ENCODE measurements at regions not wholly inside any gene's neighbourhood (a gene's known extent, or its start where the extent isn't known, plus 50 kb on each side); places are given as distances from the start of the nearest gene placed in this dataset.

DNA sequence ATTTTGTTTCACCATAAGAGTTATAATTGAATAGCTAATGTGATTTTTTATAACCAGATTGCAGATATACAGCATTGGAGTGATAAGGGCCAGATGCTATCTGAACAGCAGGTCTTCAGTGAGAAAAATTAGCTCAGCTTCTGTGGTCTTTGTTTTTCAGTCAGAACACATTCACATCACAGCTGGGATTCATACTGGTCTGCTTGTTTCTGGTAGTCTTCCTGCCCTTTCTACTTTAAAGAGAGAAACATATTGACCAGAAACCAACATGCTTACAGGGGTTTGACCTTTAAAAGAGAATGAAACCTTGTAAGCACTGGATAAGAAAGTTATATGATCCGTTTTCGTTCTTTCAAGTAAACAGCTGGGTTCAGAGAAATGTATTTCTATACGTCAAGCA lies 213.7 kb upstream of the TMPRSS15 start (continued):
- TF ChIP-seq, protein P1, sequence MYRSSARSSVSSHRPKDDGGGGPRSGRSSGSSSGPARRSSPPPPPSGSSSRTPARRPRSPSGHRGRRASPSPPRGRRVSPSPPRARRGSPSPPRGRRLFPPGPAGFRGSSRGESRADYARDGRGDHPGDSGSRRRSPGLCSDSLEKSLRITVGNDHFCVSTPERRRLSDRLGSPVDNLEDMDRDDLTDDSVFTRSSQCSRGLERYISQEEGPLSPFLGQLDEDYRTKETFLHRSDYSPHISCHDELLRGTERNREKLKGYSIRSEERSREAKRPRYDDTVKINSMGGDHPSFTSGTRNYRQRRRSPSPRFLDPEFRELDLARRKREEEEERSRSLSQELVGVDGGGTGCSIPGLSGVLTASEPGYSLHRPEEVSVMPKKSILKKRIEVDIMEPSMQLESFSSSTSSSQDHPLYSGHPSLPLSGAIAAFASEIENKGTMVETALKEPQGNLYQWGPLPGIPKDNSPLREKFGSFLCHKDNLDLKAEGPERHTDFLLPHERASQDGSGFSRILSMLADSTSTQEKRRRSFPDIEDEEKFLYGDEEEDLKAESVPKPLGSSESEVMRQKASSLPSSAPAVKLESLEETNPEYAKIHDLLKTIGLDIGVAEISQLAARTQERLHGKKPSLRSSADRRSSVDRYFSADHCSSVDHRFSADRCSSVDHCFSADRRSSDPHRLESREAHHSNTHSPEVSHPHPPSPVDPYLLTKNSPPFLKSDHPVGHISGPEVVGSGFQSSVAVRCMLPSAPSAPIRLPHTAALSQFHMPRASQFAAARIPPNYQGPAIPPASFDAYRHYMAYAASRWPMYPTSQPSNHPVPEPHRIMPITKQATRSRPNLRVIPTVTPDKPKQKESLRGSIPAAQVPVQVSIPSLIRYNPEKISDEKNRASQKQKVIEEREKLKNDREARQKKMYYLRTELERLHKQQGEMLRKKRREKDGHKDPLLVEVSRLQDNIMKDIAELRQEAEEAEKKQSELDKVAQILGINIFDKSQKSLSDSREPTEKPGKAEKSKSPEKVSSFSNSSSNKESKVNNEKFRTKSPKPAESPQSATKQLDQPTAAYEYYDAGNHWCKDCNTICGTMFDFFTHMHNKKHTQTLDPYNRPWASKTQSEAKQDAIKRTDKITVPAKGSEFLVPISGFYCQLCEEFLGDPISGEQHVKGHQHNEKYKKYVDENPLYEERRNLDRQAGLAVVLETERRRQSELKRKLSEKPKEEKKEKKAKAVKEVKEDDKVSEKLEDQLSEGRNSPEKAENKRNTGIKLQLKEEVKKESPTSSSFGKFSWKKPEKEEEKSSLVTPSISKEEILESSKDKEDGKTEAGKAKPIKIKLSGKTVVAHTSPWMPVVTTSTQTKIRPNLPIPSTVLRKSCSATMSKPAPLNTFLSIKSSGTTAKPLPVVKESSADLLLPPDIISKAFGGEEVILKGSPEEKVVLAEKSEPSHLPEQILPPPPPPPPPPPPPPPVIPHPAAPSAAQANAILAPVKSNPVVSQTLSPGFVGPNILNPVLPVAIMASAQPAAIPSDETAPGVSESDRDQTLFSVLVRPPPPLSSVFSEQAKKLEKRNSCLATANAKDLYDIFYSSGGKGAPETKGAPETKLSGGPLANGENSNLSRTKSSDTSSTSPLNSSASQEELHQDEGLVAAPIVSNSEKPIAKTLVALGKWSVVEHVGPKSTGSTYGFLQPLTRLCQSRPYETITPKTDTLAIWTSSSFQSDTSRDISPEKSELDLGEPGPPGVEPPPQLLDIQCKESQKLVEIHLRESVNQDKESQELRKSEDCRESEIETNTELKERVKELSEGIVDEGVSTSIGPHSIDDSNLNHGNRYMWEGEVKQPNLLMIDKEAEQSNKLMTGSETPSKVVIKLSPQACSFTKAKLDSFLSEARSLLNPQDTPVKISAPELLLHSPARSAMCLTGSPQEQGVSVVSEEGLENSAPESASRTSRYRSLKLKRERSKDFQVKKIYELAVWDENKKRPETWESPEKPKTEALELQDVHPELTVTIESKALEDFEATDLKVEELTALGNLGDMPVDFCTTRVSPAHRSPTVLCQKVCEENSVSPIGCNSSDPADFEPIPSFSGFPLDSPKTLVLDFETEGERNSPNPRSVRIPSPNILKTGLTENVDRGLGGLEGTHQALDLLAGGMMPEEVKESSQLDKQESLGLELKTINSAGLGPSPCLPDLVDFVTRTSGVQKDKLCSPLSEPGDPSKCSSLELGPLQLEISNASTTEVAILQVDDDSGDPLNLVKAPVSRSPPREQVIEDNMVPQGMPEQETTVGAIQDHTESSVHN (IDR thresholded peaks at IDR 0.05; ENCODE audit: borderline replicate concordance in 1 of 2, low read depth in 1 of 2) = no peak
- TF ChIP-seq NR4A1 (CRISPR knock-in tag; IDR thresholded peaks at IDR 0.05) = no peak
- no peak for TF ChIP-seq NR4A1 (tag; IDR thresholded peaks at IDR 0.05)
- TF ChIP-seq, protein P2, sequence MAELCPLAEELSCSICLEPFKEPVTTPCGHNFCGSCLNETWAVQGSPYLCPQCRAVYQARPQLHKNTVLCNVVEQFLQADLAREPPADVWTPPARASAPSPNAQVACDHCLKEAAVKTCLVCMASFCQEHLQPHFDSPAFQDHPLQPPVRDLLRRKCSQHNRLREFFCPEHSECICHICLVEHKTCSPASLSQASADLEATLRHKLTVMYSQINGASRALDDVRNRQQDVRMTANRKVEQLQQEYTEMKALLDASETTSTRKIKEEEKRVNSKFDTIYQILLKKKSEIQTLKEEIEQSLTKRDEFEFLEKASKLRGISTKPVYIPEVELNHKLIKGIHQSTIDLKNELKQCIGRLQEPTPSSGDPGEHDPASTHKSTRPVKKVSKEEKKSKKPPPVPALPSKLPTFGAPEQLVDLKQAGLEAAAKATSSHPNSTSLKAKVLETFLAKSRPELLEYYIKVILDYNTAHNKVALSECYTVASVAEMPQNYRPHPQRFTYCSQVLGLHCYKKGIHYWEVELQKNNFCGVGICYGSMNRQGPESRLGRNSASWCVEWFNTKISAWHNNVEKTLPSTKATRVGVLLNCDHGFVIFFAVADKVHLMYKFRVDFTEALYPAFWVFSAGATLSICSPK (IDR thresholded peaks at IDR 0.05; ENCODE audit: borderline replicate concordance) = no peak
- no peak for TF ChIP-seq GABPA (tag; conservative IDR thresholded peaks at IDR 0.05; ENCODE audit: low read depth)
- no peak for TF ChIP-seq KAT8 (IDR thresholded peaks at IDR 0.05; ENCODE audit: low read depth)
- TF ChIP-seq CEBPB (tag; IDR thresholded peaks at IDR 0.05) = no peak
- no peak for TF ChIP-seq SMAD2 (IDR thresholded peaks at IDR 0.05; ENCODE audit: low read depth, low read length)
- no peak for TF ChIP-seq SMAD1 (IDR thresholded peaks at IDR 0.05; ENCODE audit: low read depth, low read length, partially characterized antibody)
- TF ChIP-seq STAT5B (CRISPR knock-in tag; IDR thresholded peaks at IDR 0.05) = no peak
- no peak for TF ChIP-seq POLR2AphosphoS5 (IDR thresholded peaks at IDR 0.05; ENCODE audit: control insufficient read depth, insufficient read depth, low read depth, low read length)
- TF ChIP-seq RFX7 (CRISPR knock-in tag; IDR thresholded peaks at IDR 0.05) = no peak
- TF ChIP-seq RBM14 (IDR thresholded peaks at IDR 0.05; ENCODE audit: borderline replicate concordance, insufficient read depth, low read depth, low read length) = no peak

Measured in K562 (cell line).